Liver (tissue), 8 donors: ENCODE measurements at regions not wholly inside any gene's neighbourhood (a gene's known extent, or its start where the extent isn't known, plus 50 kb on each side); places are given as distances from the start of the nearest gene placed in this dataset.

Experiments
- DNase-seq: peaks from one replicate; pipeline ENCODE4 v3.0.0-alpha.2; 2017; ENCODE audit warnings: low spot score
- H3K27ac ChIP-seq, 2 donors: one replicate each; pipeline ENCODE4 v1.7.0; 2013; ENCODE audit warnings: inconsistent platforms in 2 of 2, low read length in 2 of 2, control low read depth in 1 of 2, low read depth in 1 of 2, mild to moderate bottlenecking in 1 of 2
- H3K27me3 ChIP-seq, 4 donors: one replicate each; pipeline versions ENCODE4 v1.6.1 to v1.7.0; 2013; ENCODE audit warnings: low read length in 3 of 4, inconsistent platforms in 1 of 4, mild to moderate bottlenecking in 1 of 4, moderate library complexity in 1 of 4; ENCODE audit not compliant: control insufficient read depth in 4 of 4, insufficient read depth in 4 of 4
- H3K36me3 ChIP-seq, 4 donors: one replicate each; pipeline versions ENCODE4 v1.6.1 to v1.7.0; 2013; ENCODE audit warnings: low read length in 3 of 4, mild to moderate bottlenecking in 3 of 4, low read depth in 1 of 4, moderate library complexity in 1 of 4; ENCODE audit not compliant: control insufficient read depth in 4 of 4, insufficient read depth in 3 of 4
- H3K4me1 ChIP-seq, 4 donors: one replicate each; pipeline versions ENCODE4 v1.6.1 to v1.7.0; 2013; ENCODE audit warnings: low read length in 3 of 4, mild to moderate bottlenecking in 3 of 4, moderate library complexity in 1 of 4; ENCODE audit not compliant: control insufficient read depth in 4 of 4, insufficient read depth in 4 of 4
- H3K4me3 ChIP-seq, 3 donors: one replicate each; pipeline versions ENCODE4 v1.6.1 to v1.7.0; 2013; ENCODE audit warnings: low read length in 3 of 3, control low read depth in 1 of 3, low read depth in 1 of 3, mild to moderate bottlenecking in 1 of 3
- H3K9ac ChIP-seq, 2 donors: one replicate each; pipeline ENCODE4 v1.7.0; 2013; ENCODE audit warnings: low read length in 2 of 2, mild to moderate bottlenecking in 2 of 2, moderate library complexity in 2 of 2, control low read depth in 1 of 2, low read depth in 1 of 2
- H3K9me3 ChIP-seq, 4 donors: one replicate each; pipeline versions ENCODE4 v1.6.1 to v1.7.0; 2013; ENCODE audit warnings: low read length in 3 of 4; ENCODE audit not compliant: control insufficient read depth in 4 of 4
- CTCF ChIP-seq: fragments of 150-350 bp; IDR thresholded peaks from 2 replicates; pipeline ENCODE4 v1.5.1; 2017; ENCODE audit warnings: improper control_type of control experiment, low read depth, low read length; ENCODE audit not compliant: missing input control
- EGR1 ChIP-seq, 2 donors: IDR thresholded peaks; 2 replicates each; pipeline ENCODE4 v1.6.1; 2016 to 2018; ENCODE audit warnings: antibody characterized with exemption in 2 of 2, low read depth in 2 of 2
- FOXA1 ChIP-seq: IDR thresholded peaks from 2 replicates; pipeline ENCODE4 v1.6.1; 2016; ENCODE audit warnings: antibody characterized with exemption
- HNF4A ChIP-seq, 2 donors: conservative IDR thresholded peaks; 2 replicates each; pipeline ENCODE4 v1.6.1; 2016; ENCODE audit warnings: antibody characterized with exemption in 2 of 2, mild to moderate bottlenecking in 2 of 2
- HNF4G ChIP-seq: IDR thresholded peaks from 2 replicates; pipeline ENCODE4 v1.6.1; 2016; ENCODE audit warnings: antibody characterized with exemption
- JUND ChIP-seq, 2 donors: IDR thresholded peaks; 2 replicates each; pipeline ENCODE4 v1.6.1; 2016; ENCODE audit warnings: antibody characterized with exemption in 2 of 2
- MAX ChIP-seq: IDR thresholded peaks from 2 replicates; pipeline ENCODE4 v1.6.1; 2016; ENCODE audit warnings: antibody characterized with exemption
- NR2F2 ChIP-seq: IDR thresholded peaks from 2 replicates; pipeline ENCODE4 v1.6.1; 2016; ENCODE audit warnings: antibody characterized with exemption
- RAD21 ChIP-seq, 2 donors: IDR thresholded peaks; 2 replicates each; pipeline ENCODE4 v1.6.1; 2016; ENCODE audit warnings: antibody characterized with exemption in 2 of 2, mild to moderate bottlenecking in 2 of 2
- RXRA ChIP-seq, 2 donors: IDR thresholded peaks; 2 replicates each; pipeline ENCODE4 v1.6.1; 2017 to 2018; ENCODE audit warnings: antibody characterized with exemption in 2 of 2, mild to moderate bottlenecking in 1 of 2
- TAF1 ChIP-seq: conservative IDR thresholded peaks from 2 replicates; pipeline ENCODE4 v1.6.1; 2016; ENCODE audit warnings: antibody characterized with exemption, mild to moderate bottlenecking
- YY1 ChIP-seq: IDR thresholded peaks from 2 replicates; pipeline ENCODE4 v1.6.1; 2016; ENCODE audit warnings: antibody characterized with exemption, mild to moderate bottlenecking
- WGBS: extraction: QIAGEN DNeasy Blood & Tissue Kit; methylation state at CpG from one replicate; pipeline ENCODE4 v1.1.7; 2013; 5-methylcytosine and 5-hydroxymethylcytosine counted together
- TF ChIP-seq, protein P1 (sequence below): IDR thresholded peaks from 2 replicates; pipeline ENCODE4 v1.6.1; 2016; ENCODE audit warnings: antibody characterized with exemption
- donor health status: healthy.
- donor health status: healthy.
- donor health status: healthy.
- donor health status: healthy.
- donor health status: healthy.

- H3K27me3 ChIP-seq = no peaks in the 10 kb centered on the region
- no peak for DNase-seq
- 81% methylated on average over 1 of the region's 1 CpG for WGBS
- TF ChIP-seq EGR1 (IDR thresholded peaks at IDR 0.05; ENCODE audit: low read depth in 2 of 2) (no peak), CTCF (no peak), HNF4G (no peak), JUND (IDR thresholded peaks at IDR 0.05) (no peak), TAF1 (no peak), NR2F2 (no peak), RAD21 (IDR thresholded peaks at IDR 0.05) (no peak), MAX (no peak), YY1 (no peak), RXRA (IDR thresholded peaks at IDR 0.05) (no peak), FOXA1 (no peak), HNF4A (conservative IDR thresholded peaks at IDR 0.05) (no peak)
- TF ChIP-seq, protein P1, sequence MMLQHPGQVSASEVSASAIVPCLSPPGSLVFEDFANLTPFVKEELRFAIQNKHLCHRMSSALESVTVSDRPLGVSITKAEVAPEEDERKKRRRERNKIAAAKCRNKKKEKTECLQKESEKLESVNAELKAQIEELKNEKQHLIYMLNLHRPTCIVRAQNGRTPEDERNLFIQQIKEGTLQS = no peak
- no peak overlapping the region for H3K27ac ChIP-seq
- H3K4me3 ChIP-seq = no peak overlapping the region
- no peaks in the 10 kb centered on the region for H3K4me1 ChIP-seq
- H3K9me3 ChIP-seq = no peaks in the 10 kb centered on the region
- no peaks in the 10 kb centered on the region for H3K36me3 ChIP-seq
- H3K9ac ChIP-seq = no peak overlapping the region
These were observed 915.0 kb upstream of the GBE1 start for GRCh38 chr3:82676356-82677026.

GRCh38 chr3:82672966-82673365, 911.5 kb upstream of the GBE1 start:
- 85% methylated on average over 2 of the region's 2 CpGs for WGBS
- no peak overlapping the region for H3K9ac ChIP-seq

More at GRCh38 chr3:82672966-82673365, 911.5 kb upstream of the GBE1 start:
- H3K4me3 ChIP-seq = no peak overlapping the region
- no peaks in the 10 kb centered on the region for H3K9me3 ChIP-seq
- no peak for TF ChIP-seq HNF4A (conservative IDR thresholded peaks at IDR 0.05)
- TF ChIP-seq CTCF = no peak
- no peak for TF ChIP-seq TAF1
- no peak for TF ChIP-seq YY1
- no peak for TF ChIP-seq EGR1 (IDR thresholded peaks at IDR 0.05; ENCODE audit: low read depth in 2 of 2)
- H3K27ac ChIP-seq = no peak overlapping the region
- no peaks in the 10 kb centered on the region for H3K36me3 ChIP-seq
- no peak for DNase-seq
- no peaks in the 10 kb centered on the region for H3K27me3 ChIP-seq
- H3K4me1 ChIP-seq = no peaks in the 10 kb centered on the region
